HG02642 (cell line): ENCODE measurements at regions not wholly inside any gene's neighbourhood (a gene's known extent, or its start where the extent isn't known, plus 50 kb on each side); places are given as distances from the start of the nearest gene placed in this dataset.

Source experiments
- ATAC-seq: cut with Tn5 transposase; IDR thresholded peaks from one replicate; pipeline ENCODE4 v1.9.1; 2021; ENCODE audit warnings: mild to moderate bottlenecking; ENCODE audit not compliant: unreplicated experiment, poor library complexity

GRCh38 chr5:124869426-124870033 is 123.1 kb upstream of the ZNF608 start:
- ATAC-seq: no peak

- ATAC-seq: no peak
Measured at GRCh38 chr5:124870070-124870469, 123.6 kb upstream of the ZNF608 start.

- no peak for ATAC-seq
Measured at GRCh38 chr5:124871303-124871702, 124.9 kb upstream of the ZNF608 start.

- ATAC-seq: no peak
Measured at GRCh38 chr5:124872086-124872485, 125.6 kb upstream of the ZNF608 start.

- ATAC-seq: no peak
Measured at GRCh38 chr5:124872615-124873014, 126.2 kb upstream of the ZNF608 start.

GRCh38 chr5:124873188-124873587 is 126.7 kb upstream of the ZNF608 start:
- no peak for ATAC-seq

- no peak for ATAC-seq
Measured at GRCh38 chr5:124873713-124874112, 127.3 kb upstream of the ZNF608 start.

GRCh38 chr5:124876566-124876965 is 130.1 kb upstream of the ZNF608 start:
- ATAC-seq: no peak

GRCh38 chr5:124876983-124877382 is 130.5 kb upstream of the ZNF608 start:
- no peak for ATAC-seq

GRCh38 chr5:124877501-124878146 is 131.2 kb upstream of the ZNF608 start:
- ATAC-seq: no peak

GRCh38 chr5:124878583-124879342 is 132.3 kb upstream of the ZNF608 start:
- no peak for ATAC-seq

- ATAC-seq: no peak
Measured at GRCh38 chr5:124880903-124881697, 134.7 kb upstream of the ZNF608 start.

GRCh38 chr5:124883681-124884080 is 137.2 kb upstream of the ZNF608 start:
- ATAC-seq: no peak

- ATAC-seq: no peak
Measured at GRCh38 chr5:124884114-124884513, 137.7 kb upstream of the ZNF608 start.

- ATAC-seq: no peak
Measured at GRCh38 chr5:124885490-124885889, 139.1 kb upstream of the ZNF608 start.

GRCh38 chr5:124887223-124887622 is 140.8 kb upstream of the ZNF608 start:
- no peak for ATAC-seq

GRCh38 chr5:124888050-124888506 is 141.6 kb upstream of the ZNF608 start:
- no peak for ATAC-seq

GRCh38 chr5:124888622-124889485 is 142.4 kb upstream of the ZNF608 start:
- no peak for ATAC-seq

GRCh38 chr5:124889486-124889825 is 143.0 kb upstream of the ZNF608 start:
- no peak for ATAC-seq

- ATAC-seq: no peak
Measured at GRCh38 chr5:124889850-124890249, 143.4 kb upstream of the ZNF608 start.
